ENCODE measurements at regions not wholly inside any gene's neighbourhood (a gene's known extent, or its start where the extent isn't known, plus 50 kb on each side); places are given as distances from the start of the nearest gene placed in this dataset.

DNA sequence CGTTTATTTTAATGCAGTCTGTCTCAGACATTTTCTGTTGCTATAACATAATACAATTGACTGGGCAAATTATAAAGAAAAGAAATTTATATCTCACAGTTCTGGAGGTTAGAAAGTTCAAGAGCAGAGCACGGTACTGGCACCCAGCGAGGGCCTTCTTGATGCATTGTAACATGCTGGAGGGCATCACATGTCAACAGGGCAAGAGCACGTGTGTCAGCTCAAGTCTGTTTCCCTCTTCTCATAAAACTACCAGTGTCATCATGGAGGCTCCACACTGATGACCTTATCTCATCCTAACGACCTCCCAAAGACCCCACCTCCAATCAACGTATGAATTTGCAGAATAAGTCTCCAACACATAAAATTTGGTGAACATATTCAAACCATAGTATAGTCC is 90.6 kb upstream of the GRIK1 start:
- no peak for TF ChIP-seq MXI1 (conservative IDR thresholded peaks at IDR 0.05; ENCODE audit: poor library complexity, severe bottlenecking)
- TF ChIP-seq TAF1 (IDR thresholded peaks at IDR 0.05; ENCODE audit: low read depth): no peak
- TF ChIP-seq, protein P1, sequence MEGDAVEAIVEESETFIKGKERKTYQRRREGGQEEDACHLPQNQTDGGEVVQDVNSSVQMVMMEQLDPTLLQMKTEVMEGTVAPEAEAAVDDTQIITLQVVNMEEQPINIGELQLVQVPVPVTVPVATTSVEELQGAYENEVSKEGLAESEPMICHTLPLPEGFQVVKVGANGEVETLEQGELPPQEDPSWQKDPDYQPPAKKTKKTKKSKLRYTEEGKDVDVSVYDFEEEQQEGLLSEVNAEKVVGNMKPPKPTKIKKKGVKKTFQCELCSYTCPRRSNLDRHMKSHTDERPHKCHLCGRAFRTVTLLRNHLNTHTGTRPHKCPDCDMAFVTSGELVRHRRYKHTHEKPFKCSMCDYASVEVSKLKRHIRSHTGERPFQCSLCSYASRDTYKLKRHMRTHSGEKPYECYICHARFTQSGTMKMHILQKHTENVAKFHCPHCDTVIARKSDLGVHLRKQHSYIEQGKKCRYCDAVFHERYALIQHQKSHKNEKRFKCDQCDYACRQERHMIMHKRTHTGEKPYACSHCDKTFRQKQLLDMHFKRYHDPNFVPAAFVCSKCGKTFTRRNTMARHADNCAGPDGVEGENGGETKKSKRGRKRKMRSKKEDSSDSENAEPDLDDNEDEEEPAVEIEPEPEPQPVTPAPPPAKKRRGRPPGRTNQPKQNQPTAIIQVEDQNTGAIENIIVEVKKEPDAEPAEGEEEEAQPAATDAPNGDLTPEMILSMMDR (IDR thresholded peaks at IDR 0.05; ENCODE audit: poor library complexity, severe bottlenecking): no peak
- no peak for TF ChIP-seq EZH2 (IDR thresholded peaks at IDR 0.05; ENCODE audit: borderline replicate concordance, insufficient read depth, low read length, poor library complexity, severe bottlenecking)
- H2AFZ ChIP-seq (ENCODE audit: low read depth, low read length): no peak overlapping the region
- no peak overlapping the region for H3K27ac ChIP-seq (ENCODE audit: low read length)
- no peaks in the 10 kb centered on the region for H3K36me3 ChIP-seq (ENCODE audit: insufficient read depth, low read length)
- no peak overlapping the region for H3K4me2 ChIP-seq (ENCODE audit: low read length)
- H3K27me3 ChIP-seq (ENCODE audit: insufficient read depth, low read depth, low read length): no peaks in the 10 kb centered on the region
- H3K4me3 ChIP-seq (ENCODE audit: low read length): no peak overlapping the region
- no peaks in the 10 kb centered on the region for H3K9me2 ChIP-seq (ENCODE audit: insufficient read depth, low read length)
- H4K20me1 ChIP-seq (ENCODE audit: insufficient read depth): no peaks in the 10 kb centered on the region
- H3K79me2 ChIP-seq (replicated peaks; ENCODE audit: insufficient read depth, low read length): no peaks in the 10 kb centered on the region
- H3F3A ChIP-seq (ENCODE audit: insufficient read depth, low read length, poor library complexity, severe bottlenecking): no peaks in the 10 kb centered on the region
- no peaks in the 10 kb centered on the region for H3K9me3 ChIP-seq (ENCODE audit: low read length)
- H3K9ac ChIP-seq (ENCODE audit: low read length): no peak overlapping the region

DNA sequence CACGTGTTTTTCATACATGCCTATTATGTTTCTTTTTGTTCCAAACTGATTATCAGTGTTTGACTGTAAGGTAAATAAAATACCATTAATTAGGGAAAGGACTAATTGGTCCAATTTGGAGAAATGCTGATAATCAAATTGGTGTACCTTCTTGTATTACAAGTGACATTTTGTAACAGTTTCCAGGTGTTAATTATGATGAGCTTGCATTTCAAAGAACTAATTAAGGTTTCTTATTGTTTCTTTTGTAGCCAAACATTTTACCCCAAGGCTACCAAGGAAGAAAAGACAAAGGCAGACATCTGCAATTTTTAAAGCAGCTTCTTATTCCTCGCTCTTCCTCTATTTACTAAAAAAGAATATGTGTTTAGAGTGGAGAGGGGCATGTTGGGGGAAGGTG is 88.7 kb upstream of the GRIK1 start:
- no peak overlapping the region for H3K27ac ChIP-seq (ENCODE audit: low read length)
- H3K4me2 ChIP-seq (ENCODE audit: low read length): no peak overlapping the region
- no peak overlapping the region for H2AFZ ChIP-seq (ENCODE audit: low read depth, low read length)

More for the DNA sequence above, 88.7 kb upstream of the GRIK1 start:
- H3K4me3 ChIP-seq (ENCODE audit: low read length): no peak overlapping the region
- TF ChIP-seq SMC3 (conservative IDR thresholded peaks at IDR 0.05; ENCODE audit: poor library complexity) (no peak), EZH2 (IDR thresholded peaks at IDR 0.05; ENCODE audit: borderline replicate concordance, insufficient read depth, low read length, poor library complexity, severe bottlenecking) (no peak), MXI1 (conservative IDR thresholded peaks at IDR 0.05; ENCODE audit: poor library complexity, severe bottlenecking) (no peak), RAD21 (conservative IDR thresholded peaks at IDR 0.05) (no peak), POLR2AphosphoS5 (IDR thresholded peaks at IDR 0.05) (no peak), TAF1 (IDR thresholded peaks at IDR 0.05; ENCODE audit: low read depth) (no peak), EP300 (conservative IDR thresholded peaks at IDR 0.05; ENCODE audit: poor library complexity, severe bottlenecking) (no peak)
- TF ChIP-seq, protein P1 (IDR thresholded peaks at IDR 0.05; ENCODE audit: poor library complexity, severe bottlenecking): no peak
- TF ChIP-seq, protein P2, sequence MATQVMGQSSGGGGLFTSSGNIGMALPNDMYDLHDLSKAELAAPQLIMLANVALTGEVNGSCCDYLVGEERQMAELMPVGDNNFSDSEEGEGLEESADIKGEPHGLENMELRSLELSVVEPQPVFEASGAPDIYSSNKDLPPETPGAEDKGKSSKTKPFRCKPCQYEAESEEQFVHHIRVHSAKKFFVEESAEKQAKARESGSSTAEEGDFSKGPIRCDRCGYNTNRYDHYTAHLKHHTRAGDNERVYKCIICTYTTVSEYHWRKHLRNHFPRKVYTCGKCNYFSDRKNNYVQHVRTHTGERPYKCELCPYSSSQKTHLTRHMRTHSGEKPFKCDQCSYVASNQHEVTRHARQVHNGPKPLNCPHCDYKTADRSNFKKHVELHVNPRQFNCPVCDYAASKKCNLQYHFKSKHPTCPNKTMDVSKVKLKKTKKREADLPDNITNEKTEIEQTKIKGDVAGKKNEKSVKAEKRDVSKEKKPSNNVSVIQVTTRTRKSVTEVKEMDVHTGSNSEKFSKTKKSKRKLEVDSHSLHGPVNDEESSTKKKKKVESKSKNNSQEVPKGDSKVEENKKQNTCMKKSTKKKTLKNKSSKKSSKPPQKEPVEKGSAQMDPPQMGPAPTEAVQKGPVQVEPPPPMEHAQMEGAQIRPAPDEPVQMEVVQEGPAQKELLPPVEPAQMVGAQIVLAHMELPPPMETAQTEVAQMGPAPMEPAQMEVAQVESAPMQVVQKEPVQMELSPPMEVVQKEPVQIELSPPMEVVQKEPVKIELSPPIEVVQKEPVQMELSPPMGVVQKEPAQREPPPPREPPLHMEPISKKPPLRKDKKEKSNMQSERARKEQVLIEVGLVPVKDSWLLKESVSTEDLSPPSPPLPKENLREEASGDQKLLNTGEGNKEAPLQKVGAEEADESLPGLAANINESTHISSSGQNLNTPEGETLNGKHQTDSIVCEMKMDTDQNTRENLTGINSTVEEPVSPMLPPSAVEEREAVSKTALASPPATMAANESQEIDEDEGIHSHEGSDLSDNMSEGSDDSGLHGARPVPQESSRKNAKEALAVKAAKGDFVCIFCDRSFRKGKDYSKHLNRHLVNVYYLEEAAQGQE (IDR thresholded peaks at IDR 0.05; ENCODE audit: borderline replicate concordance): no peak
- H3K27me3 ChIP-seq (ENCODE audit: insufficient read depth, low read depth, low read length): no peaks in the 10 kb centered on the region
- no peaks in the 10 kb centered on the region for H3K9me2 ChIP-seq (ENCODE audit: insufficient read depth, low read length)
- no peaks in the 10 kb centered on the region for H3K79me2 ChIP-seq (replicated peaks; ENCODE audit: insufficient read depth, low read length)
- no peaks in the 10 kb centered on the region for H3K9me3 ChIP-seq (ENCODE audit: low read length)
- H4K20me1 ChIP-seq (ENCODE audit: insufficient read depth): no peaks in the 10 kb centered on the region
- no peaks in the 10 kb centered on the region for H3K36me3 ChIP-seq (ENCODE audit: insufficient read depth, low read length)
- no peak overlapping the region for H3K9ac ChIP-seq (ENCODE audit: low read length)
- H3F3A ChIP-seq (ENCODE audit: insufficient read depth, low read length, poor library complexity, severe bottlenecking): no peaks in the 10 kb centered on the region
